ENCODE measurements at regions not wholly inside any gene's neighbourhood (a gene's known extent, or its start where the extent isn't known, plus 50 kb on each side); places are given as distances from the start of the nearest gene placed in this dataset.

DNA sequence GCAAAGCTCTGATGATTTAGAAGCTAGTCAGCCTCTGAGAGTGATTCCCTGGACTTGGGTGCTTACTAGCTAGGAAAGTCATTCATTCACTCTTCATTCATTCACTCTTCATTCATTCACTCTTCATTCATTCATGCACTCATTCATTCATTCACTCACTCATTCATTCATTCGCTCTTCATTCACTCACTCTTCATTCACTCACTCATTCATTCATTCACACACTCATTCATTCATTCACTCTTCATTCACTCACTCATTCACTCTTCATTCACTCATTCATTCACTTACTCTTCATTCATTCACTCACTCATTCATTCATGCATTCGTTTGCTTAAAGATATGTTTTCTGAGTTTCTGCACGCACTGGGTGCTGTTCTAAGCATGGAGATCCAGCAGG, 292.7 kb upstream of the TNRC6C start:
- FAIRE-seq, result no peak
- ChIA-PET POLR2A (interaction anchor here (0.6 kb wide), 1 partner anchor 1219 kb away, joined by 3 read pairs; no protein-coding TSS in a partner anchor), CTCF (ENCODE audit: low intra/inter-chr PET ratio) (no interaction called here)
- Histone ChIP-seq H3K9me1 (ENCODE audit: control insufficient read depth, insufficient read depth, low read length) (no peaks in the 10 kb centered on the region), H4K20me1 (replicated peaks; ENCODE audit: control insufficient read depth, insufficient read depth, low read length) (no peaks in the 10 kb centered on the region), H3K4me3 (no peak overlapping the region), H3K27ac (ENCODE audit: extremely low read depth, low read depth, low read length) (no peak overlapping the region), H3K36me3 (ENCODE audit: control insufficient read depth, insufficient read depth, low read length) (no peaks in the 10 kb centered on the region), H3K9me3 (replicated peaks; ENCODE audit: control insufficient read depth, insufficient read depth, low read depth, low read length) (no peaks in the 10 kb centered on the region), H3K4me1 (replicated peaks in 1 of 2; ENCODE audit: control insufficient read depth in 2 of 2, insufficient read depth in 2 of 2, low read length in 2 of 2) (no peaks in the 10 kb centered on the region), H3K27me3 (ENCODE audit: control insufficient read depth in 2 of 2, insufficient read depth in 2 of 2, low read length in 2 of 2) (peaks cover 0 to 10% of the 10 kb centered on the region in 2 experiments; a peak in 1 of 5 replicates), H2AFZ (ENCODE audit: low read depth, low read length) (no peak overlapping the region), H3K9ac (ENCODE audit: insufficient read depth in 1 of 2, low read depth in 2 of 2, low read length in 2 of 2) (no peak overlapping the region), H3K4me2 (ENCODE audit: insufficient read depth, low read length) (no peak overlapping the region), H3K79me2 (ENCODE audit: control insufficient read depth, insufficient read depth, low read length) (no peaks in the 10 kb centered on the region)
- BruUV-seq (replicated peaks), result no TSS peak
- 6% methylated on average over 3 of the region's 3 CpGs for WGBS (ENCODE audit: insufficient coverage, low coverage, missing lambda C conversion rate)
- intact Hi-C loops (cut with micrococcal nuclease), result no loop called here
- in situ Hi-C loops (cut with MboI), result no loop called here
- DNase-seq (ENCODE audit: extremely low read depth in 1 of 4, low spot score in 3 of 4), result no peak
- ATAC-seq, result no peak
- TF ChIP-seq ZMIZ1 (IDR thresholded peaks at IDR 0.05; ENCODE audit: low read depth in 2 of 2, low read length in 2 of 2) (no peak), STAT5A (IDR thresholded peaks at IDR 0.05; ENCODE audit: borderline replicate concordance, low read length) (no peak), THRAP3 (IDR thresholded peaks at IDR 0.05; ENCODE audit: borderline replicate concordance) (no peak), TSC22D4 (tag; IDR thresholded peaks at IDR 0.05) (peak; percentile 97; the same call in 1 of the 2 replicates), NFE2L1 (tag; IDR thresholded peaks at IDR 0.05; ENCODE audit: borderline replicate concordance, low read depth) (no peak), KLF10 (CRISPR knock-in tag; IDR thresholded peaks at IDR 0.05) (no peak), HDGF (IDR thresholded peaks at IDR 0.05) (no peak), ZNF224 (CRISPR knock-in tag; IDR thresholded peaks at IDR 0.05) (no peak), ZNF707 (CRISPR knock-in tag; conservative IDR thresholded peaks at IDR 0.05) (no peak), RBM17 (IDR thresholded peaks at IDR 0.05; ENCODE audit: borderline replicate concordance, low read depth, low read length) (no peak), RFX1 (IDR thresholded peaks at IDR 0.05) (no peak), ZNF24 (IDR thresholded peaks at IDR 0.05) (peak; percentile 99), ZNF592 (IDR thresholded peaks at IDR 0.05) (no peak)
- TF ChIP-seq, protein P1, sequence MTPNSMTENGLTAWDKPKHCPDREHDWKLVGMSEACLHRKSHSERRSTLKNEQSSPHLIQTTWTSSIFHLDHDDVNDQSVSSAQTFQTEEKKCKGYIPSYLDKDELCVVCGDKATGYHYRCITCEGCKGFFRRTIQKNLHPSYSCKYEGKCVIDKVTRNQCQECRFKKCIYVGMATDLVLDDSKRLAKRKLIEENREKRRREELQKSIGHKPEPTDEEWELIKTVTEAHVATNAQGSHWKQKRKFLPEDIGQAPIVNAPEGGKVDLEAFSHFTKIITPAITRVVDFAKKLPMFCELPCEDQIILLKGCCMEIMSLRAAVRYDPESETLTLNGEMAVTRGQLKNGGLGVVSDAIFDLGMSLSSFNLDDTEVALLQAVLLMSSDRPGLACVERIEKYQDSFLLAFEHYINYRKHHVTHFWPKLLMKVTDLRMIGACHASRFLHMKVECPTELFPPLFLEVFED (CRISPR knock-in tag; conservative IDR thresholded peaks at IDR 0.05), result no peak
